ENCODE measurements at regions not wholly inside any gene's neighbourhood (a gene's known extent, or its start where the extent isn't known, plus 50 kb on each side); places are given as distances from the start of the nearest gene placed in this dataset.

- TF ChIP-seq CTCF (conservative IDR thresholded peaks at IDR 0.05; ENCODE audit: low read depth, low read length), result no peak
- no peak for TF ChIP-seq EZH2phosphoT487 (IDR thresholded peaks at IDR 0.05; ENCODE audit: borderline replicate concordance, low read length)
- no peak for TF ChIP-seq EZH2 (IDR thresholded peaks at IDR 0.05; ENCODE audit: low read length, unreplicated experiment)
Measured at GRCh38 chr18:46346213-46346612, 242.0 kb downstream of the HAUS1 start.
